ENCODE measurements at regions not wholly inside any gene's neighbourhood (a gene's known extent, or its start where the extent isn't known, plus 50 kb on each side); places are given as distances from the start of the nearest gene placed in this dataset.
A peak's percentile ranks its signal among the peaks of the same experiment; 100 is the strongest.

DNA sequence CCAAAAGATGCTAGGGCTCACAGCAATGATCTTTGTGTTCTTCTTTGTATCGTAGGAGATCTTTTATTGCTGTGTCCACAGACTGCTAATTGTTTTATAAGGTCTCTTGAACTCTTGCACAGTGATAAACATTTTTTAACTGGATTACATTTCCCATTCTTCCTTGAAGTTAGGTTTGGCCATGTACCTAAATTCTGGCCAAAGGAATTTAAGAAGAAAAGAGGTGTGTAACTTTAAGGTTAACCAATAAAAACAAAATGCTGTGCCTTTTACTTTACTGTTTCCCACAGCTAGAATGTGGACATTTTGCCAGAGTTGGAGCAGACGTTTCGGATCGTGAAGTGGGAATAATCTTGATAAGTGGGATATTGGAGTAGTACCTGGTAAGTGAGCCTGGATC is 82.6 kb upstream of the GPC6 start:
- ATAC-seq, result no peak
- TF ChIP-seq RARB (CRISPR knock-in tag; IDR thresholded peaks at IDR 0.05) (no peak), ZNF8 (CRISPR knock-in tag; IDR thresholded peaks at IDR 0.05) (no peak), GLIS3 (CRISPR knock-in tag; IDR thresholded peaks at IDR 0.05) (no peak), CSDC2 (CRISPR knock-in tag; IDR thresholded peaks at IDR 0.05) (no peak), ZFP3 (CRISPR knock-in tag; IDR thresholded peaks at IDR 0.05) (no peak), CREB5 (CRISPR knock-in tag; IDR thresholded peaks at IDR 0.05; ENCODE audit: low read depth) (no peak)
- TF ChIP-seq, protein P1, sequence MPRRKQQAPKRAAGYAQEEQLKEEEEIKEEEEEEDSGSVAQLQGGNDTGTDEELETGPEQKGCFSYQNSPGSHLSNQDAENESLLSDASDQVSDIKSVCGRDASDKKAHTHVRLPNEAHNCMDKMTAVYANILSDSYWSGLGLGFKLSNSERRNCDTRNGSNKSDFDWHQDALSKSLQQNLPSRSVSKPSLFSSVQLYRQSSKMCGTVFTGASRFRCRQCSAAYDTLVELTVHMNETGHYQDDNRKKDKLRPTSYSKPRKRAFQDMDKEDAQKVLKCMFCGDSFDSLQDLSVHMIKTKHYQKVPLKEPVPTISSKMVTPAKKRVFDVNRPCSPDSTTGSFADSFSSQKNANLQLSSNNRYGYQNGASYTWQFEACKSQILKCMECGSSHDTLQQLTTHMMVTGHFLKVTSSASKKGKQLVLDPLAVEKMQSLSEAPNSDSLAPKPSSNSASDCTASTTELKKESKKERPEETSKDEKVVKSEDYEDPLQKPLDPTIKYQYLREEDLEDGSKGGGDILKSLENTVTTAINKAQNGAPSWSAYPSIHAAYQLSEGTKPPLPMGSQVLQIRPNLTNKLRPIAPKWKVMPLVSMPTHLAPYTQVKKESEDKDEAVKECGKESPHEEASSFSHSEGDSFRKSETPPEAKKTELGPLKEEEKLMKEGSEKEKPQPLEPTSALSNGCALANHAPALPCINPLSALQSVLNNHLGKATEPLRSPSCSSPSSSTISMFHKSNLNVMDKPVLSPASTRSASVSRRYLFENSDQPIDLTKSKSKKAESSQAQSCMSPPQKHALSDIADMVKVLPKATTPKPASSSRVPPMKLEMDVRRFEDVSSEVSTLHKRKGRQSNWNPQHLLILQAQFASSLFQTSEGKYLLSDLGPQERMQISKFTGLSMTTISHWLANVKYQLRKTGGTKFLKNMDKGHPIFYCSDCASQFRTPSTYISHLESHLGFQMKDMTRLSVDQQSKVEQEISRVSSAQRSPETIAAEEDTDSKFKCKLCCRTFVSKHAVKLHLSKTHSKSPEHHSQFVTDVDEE (CRISPR knock-in tag; IDR thresholded peaks at IDR 0.05), result no peak

DNA sequence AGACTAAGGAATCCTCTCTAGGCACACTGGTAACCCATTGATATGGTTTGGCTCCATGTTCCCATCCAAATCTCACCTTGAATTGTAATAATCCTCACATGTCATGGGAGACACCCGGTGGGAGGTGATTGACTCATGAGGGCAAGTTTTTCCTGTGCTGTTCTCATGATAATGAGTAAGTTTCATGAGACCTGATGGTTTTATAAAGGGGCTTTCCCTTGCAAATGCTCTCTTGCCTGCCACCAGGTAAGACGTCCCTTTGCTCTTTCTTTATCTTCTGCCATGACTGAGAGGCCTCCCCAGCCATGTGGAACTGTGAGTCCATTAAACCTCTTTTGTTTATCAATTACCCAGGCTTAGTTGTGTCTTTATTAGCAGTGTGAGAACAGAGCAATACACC is 81.4 kb upstream of the GPC6 start:
- ATAC-seq, result no peak
- TF ChIP-seq ZFP3 (CRISPR knock-in tag; IDR thresholded peaks at IDR 0.05) (no peak), PPARA (CRISPR knock-in tag; IDR thresholded peaks at IDR 0.05; ENCODE audit: borderline replicate concordance) (no peak), ISL1 (CRISPR knock-in tag; IDR thresholded peaks at IDR 0.05) (no peak), ARNTL (CRISPR knock-in tag; IDR thresholded peaks at IDR 0.05; ENCODE audit: borderline replicate concordance, low read depth) (no peak), SNAI2 (CRISPR knock-in tag; IDR thresholded peaks at IDR 0.05) (no peak), TOX (CRISPR knock-in tag; IDR thresholded peaks at IDR 0.05; ENCODE audit: borderline replicate concordance) (no peak), ESRRG (CRISPR knock-in tag; IDR thresholded peaks at IDR 0.05) (no peak), ZNF565 (CRISPR knock-in tag; conservative IDR thresholded peaks at IDR 0.05; ENCODE audit: low read depth) (no peak), POU6F1 (CRISPR knock-in tag; IDR thresholded peaks at IDR 0.05; ENCODE audit: borderline replicate concordance, low read depth) (no peak)
- TF ChIP-seq, protein P2, sequence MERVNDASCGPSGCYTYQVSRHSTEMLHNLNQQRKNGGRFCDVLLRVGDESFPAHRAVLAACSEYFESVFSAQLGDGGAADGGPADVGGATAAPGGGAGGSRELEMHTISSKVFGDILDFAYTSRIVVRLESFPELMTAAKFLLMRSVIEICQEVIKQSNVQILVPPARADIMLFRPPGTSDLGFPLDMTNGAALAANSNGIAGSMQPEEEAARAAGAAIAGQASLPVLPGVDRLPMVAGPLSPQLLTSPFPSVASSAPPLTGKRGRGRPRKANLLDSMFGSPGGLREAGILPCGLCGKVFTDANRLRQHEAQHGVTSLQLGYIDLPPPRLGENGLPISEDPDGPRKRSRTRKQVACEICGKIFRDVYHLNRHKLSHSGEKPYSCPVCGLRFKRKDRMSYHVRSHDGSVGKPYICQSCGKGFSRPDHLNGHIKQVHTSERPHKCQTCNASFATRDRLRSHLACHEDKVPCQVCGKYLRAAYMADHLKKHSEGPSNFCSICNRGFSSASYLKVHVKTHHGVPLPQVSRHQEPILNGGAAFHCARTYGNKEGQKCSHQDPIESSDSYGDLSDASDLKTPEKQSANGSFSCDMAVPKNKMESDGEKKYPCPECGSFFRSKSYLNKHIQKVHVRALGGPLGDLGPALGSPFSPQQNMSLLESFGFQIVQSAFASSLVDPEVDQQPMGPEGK (CRISPR knock-in tag; IDR thresholded peaks at IDR 0.05; ENCODE audit: borderline replicate concordance), result no peak

DNA sequence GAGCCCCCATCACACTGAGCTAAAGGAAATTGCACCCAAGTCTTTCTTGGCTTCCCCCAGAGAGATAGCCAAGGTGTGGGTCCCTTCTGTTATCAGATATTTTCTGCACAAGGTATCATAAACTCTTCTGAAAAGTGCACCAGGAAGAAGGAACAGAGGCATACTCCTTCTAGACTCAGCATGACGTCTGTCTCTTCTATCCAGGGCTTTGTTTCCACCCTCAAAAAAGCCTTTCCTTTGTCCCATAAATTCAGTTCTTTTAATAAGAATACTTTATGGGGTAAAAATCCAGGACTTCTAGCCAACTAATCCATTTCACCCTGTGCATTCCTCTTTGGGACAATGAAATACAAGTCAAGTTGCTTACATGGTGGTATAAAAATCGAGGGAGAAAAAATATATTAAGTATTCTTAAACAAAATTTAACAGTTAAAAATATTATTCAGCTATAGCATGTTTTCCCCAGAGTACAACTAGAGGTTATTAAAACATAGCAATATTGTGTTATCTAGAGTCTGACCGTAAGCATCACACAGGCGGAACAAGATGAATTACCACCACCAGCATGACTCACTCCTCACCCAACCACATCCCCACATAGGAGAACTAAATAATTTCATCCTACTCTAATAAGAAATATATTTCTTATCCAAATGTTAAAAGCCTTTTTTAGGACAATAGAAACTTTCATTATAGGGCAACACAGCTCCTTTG is 79.9 kb upstream of the GPC6 start:
- peak; percentile 94 for ATAC-seq
- TF ChIP-seq, protein P3, sequence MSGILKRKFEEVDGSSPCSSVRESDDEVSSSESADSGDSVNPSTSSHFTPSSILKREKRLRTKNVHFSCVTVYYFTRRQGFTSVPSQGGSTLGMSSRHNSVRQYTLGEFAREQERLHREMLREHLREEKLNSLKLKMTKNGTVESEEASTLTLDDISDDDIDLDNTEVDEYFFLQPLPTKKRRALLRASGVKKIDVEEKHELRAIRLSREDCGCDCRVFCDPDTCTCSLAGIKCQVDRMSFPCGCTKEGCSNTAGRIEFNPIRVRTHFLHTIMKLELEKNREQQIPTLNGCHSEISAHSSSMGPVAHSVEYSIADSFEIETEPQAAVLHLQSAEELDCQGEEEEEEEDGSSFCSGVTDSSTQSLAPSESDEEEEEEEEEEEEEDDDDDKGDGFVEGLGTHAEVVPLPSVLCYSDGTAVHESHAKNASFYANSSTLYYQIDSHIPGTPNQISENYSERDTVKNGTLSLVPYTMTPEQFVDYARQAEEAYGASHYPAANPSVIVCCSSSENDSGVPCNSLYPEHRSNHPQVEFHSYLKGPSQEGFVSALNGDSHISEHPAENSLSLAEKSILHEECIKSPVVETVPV (CRISPR knock-in tag; IDR thresholded peaks at IDR 0.05), result no peak
- TF ChIP-seq ISL1 (CRISPR knock-in tag; IDR thresholded peaks at IDR 0.05), result peak; percentile 50

GRCh38 chr13:93147298-93147645 is 79.3 kb upstream of the GPC6 start:
- peak; percentile 36 for ATAC-seq
- TF ChIP-seq, protein P2 (CRISPR knock-in tag; IDR thresholded peaks at IDR 0.05; ENCODE audit: borderline replicate concordance), result no peak
- TF ChIP-seq TCF4 (CRISPR knock-in tag; IDR thresholded peaks at IDR 0.05; ENCODE audit: borderline replicate concordance), result no peak
- no peak for TF ChIP-seq SNAI2 (CRISPR knock-in tag; IDR thresholded peaks at IDR 0.05)
- TF ChIP-seq PPARA (CRISPR knock-in tag; IDR thresholded peaks at IDR 0.05; ENCODE audit: borderline replicate concordance), result no peak
- no peak for TF ChIP-seq ZFP30 (CRISPR knock-in tag; IDR thresholded peaks at IDR 0.05)
- TF ChIP-seq, protein P1 (CRISPR knock-in tag; IDR thresholded peaks at IDR 0.05), result no peak
- TF ChIP-seq TOX (CRISPR knock-in tag; IDR thresholded peaks at IDR 0.05; ENCODE audit: borderline replicate concordance), result no peak
- TF ChIP-seq, protein P3 (CRISPR knock-in tag; IDR thresholded peaks at IDR 0.05), result no peak
- TF ChIP-seq ISL1 (CRISPR knock-in tag; IDR thresholded peaks at IDR 0.05), result no peak
- no peak for TF ChIP-seq ZNF565 (CRISPR knock-in tag; conservative IDR thresholded peaks at IDR 0.05; ENCODE audit: low read depth)

All from SK-N-SH treated with all-trans-retinoic acid at 6 μM for 48 hours (cell line).